Glomerular visceral epithelial cell (primary cell): ENCODE measurements at regions not wholly inside any gene's neighbourhood (a gene's known extent, or its start where the extent isn't known, plus 50 kb on each side); places are given as distances from the start of the nearest gene placed in this dataset.
"Not testable (repeated sequence)": the region's sequence is repeated elsewhere in the genome, so short reads cannot be mapped to it uniquely, and the experiment has no call there.

Source experiments
- DNase-seq: peaks from one replicate; pipeline ENCODE4 v3.0.0-alpha.2; 2016; ENCODE audit errors: extremely low spot score

GRCh38 chr10:113493882-113494301 is 59.0 kb upstream of the HABP2 start:
- DNase-seq: no peak

- DNase-seq: no peak
Measured at GRCh38 chr10:113494761-113495160, 58.1 kb upstream of the HABP2 start.

DNA sequence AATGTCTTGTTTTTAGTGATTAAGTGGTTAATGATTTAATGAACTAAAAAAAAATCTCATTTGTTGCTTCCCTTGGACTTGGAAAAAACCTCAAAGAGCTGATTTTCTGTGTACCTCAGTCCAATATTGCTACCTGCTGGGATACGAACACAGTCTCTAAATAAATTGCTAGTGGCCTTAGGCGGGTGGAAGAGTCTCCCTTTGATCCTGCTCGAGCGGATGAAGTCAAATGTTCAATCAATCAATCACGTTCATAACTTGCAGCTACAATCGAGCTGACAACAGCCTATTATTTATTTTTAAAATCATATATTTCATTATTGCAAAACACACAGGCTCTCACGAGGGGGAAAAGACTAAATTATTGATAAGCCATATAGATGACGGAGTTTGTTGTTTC is 57.3 kb upstream of the HABP2 start:
- no peak for DNase-seq

- no peak for DNase-seq
Measured at GRCh38 chr10:113496111-113497109, 56.4 kb upstream of the HABP2 start.

- no peak for DNase-seq
Measured at GRCh38 chr10:113497198-113497597, 55.7 kb upstream of the HABP2 start.

DNA sequence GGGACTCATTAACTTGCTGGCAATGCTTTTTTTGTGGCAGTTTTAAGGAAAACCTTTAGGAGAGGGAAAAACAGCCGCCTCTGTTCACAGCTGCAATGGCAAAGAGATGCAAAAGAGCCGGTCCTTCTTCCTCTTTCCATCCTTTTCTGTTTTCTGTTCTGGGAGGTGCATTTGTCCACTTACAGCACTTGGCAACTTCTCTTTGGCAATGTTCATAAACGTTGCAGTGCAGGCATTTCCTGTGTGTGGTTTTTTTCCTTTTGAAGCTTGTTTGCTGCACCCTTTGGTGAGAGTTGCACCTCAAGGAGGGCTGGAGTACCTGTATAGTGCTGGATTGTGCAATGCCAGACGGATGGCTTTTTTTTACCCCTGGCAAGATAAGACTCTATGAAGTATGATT is 53.9 kb upstream of the HABP2 start:
- no peak for DNase-seq

GRCh38 chr10:113499806-113500205 is 53.0 kb upstream of the HABP2 start:
- DNase-seq: no peak

- not testable (repeated sequence) for DNase-seq
Measured at GRCh38 chr10:113501031-113501430, 51.8 kb upstream of the HABP2 start.
